ENCODE measurements at regions not wholly inside any gene's neighbourhood (a gene's known extent, or its start where the extent isn't known, plus 50 kb on each side); places are given as distances from the start of the nearest gene placed in this dataset.

- TF ChIP-seq JUND (IDR thresholded peaks at IDR 0.05; ENCODE audit: low read depth): no peak
- no peak for DNase-seq (ENCODE audit: low read depth in 1 of 2, low spot score in 1 of 2)
- in situ Hi-C loops (cut with HindIII; ENCODE audit: low pct_unique_long_range_greater_than_20kb, low sequenced_read_pairs): no loop called here
These were observed 298.5 kb downstream of the BMP7 start for GRCh38 chr20:56967916-56968315.

- in situ Hi-C loops (cut with HindIII; ENCODE audit: low pct_unique_long_range_greater_than_20kb, low sequenced_read_pairs): no loop called here
- no peak for TF ChIP-seq JUND (IDR thresholded peaks at IDR 0.05; ENCODE audit: low read depth)
- no peak for DNase-seq (ENCODE audit: low read depth in 1 of 2, low spot score in 1 of 2)
These were observed 297.9 kb downstream of the BMP7 start for GRCh38 chr20:56968376-56969048.

GRCh38 chr20:56974499-56975250 lies 291.8 kb downstream of the BMP7 start:
- peak; percentile 73 to 94 for DNase-seq (ENCODE audit: low read depth in 1 of 2, low spot score in 1 of 2)
- TF ChIP-seq JUND (IDR thresholded peaks at IDR 0.05; ENCODE audit: low read depth): no peak
- in situ Hi-C loops (cut with HindIII; ENCODE audit: low pct_unique_long_range_greater_than_20kb, low sequenced_read_pairs): no loop called here

- in situ Hi-C loops (cut with HindIII; ENCODE audit: low pct_unique_long_range_greater_than_20kb, low sequenced_read_pairs): no loop called here
- no peak for TF ChIP-seq JUND (IDR thresholded peaks at IDR 0.05; ENCODE audit: low read depth)
- no peak for DNase-seq (ENCODE audit: low read depth in 1 of 2, low spot score in 1 of 2)
These were observed 290.6 kb downstream of the BMP7 start for GRCh38 chr20:56975838-56976237.

- in situ Hi-C loops (cut with HindIII; ENCODE audit: low pct_unique_long_range_greater_than_20kb, low sequenced_read_pairs): no loop called here
- no peak for DNase-seq (ENCODE audit: low read depth in 1 of 2, low spot score in 1 of 2)
- no peak for TF ChIP-seq JUND (IDR thresholded peaks at IDR 0.05; ENCODE audit: low read depth)
These were observed 290.1 kb downstream of the BMP7 start for GRCh38 chr20:56976336-56976735.

- in situ Hi-C loops (cut with HindIII; ENCODE audit: low pct_unique_long_range_greater_than_20kb, low sequenced_read_pairs): no loop called here
- DNase-seq (ENCODE audit: low read depth in 1 of 2, low spot score in 1 of 2): no peak
These were observed 288.0 kb downstream of the BMP7 start for GRCh38 chr20:56978475-56978874.

GRCh38 chr20:56979125-56979524 lies 287.3 kb downstream of the BMP7 start:
- no peak for DNase-seq (ENCODE audit: low read depth in 1 of 2, low spot score in 1 of 2)
- no peak for TF ChIP-seq JUND (IDR thresholded peaks at IDR 0.05; ENCODE audit: low read depth)
- in situ Hi-C loops (cut with HindIII; ENCODE audit: low pct_unique_long_range_greater_than_20kb, low sequenced_read_pairs): no loop called here

More at GRCh38 chr20:56978475-56978874, 288.0 kb downstream of the BMP7 start:
- no peak for TF ChIP-seq JUND (IDR thresholded peaks at IDR 0.05; ENCODE audit: low read depth)

GRCh38 chr20:56981301-56981700 lies 285.1 kb downstream of the BMP7 start:
- no peak for DNase-seq (ENCODE audit: low read depth in 1 of 2, low spot score in 1 of 2)
- TF ChIP-seq JUND (IDR thresholded peaks at IDR 0.05; ENCODE audit: low read depth): no peak
- in situ Hi-C loops (cut with HindIII; ENCODE audit: low pct_unique_long_range_greater_than_20kb, low sequenced_read_pairs): no loop called here

- no peak for TF ChIP-seq JUND (IDR thresholded peaks at IDR 0.05; ENCODE audit: low read depth)
- in situ Hi-C loops (cut with HindIII; ENCODE audit: low pct_unique_long_range_greater_than_20kb, low sequenced_read_pairs): no loop called here
- no peak for DNase-seq (ENCODE audit: low read depth in 1 of 2, low spot score in 1 of 2)
These were observed 282.6 kb downstream of the BMP7 start for GRCh38 chr20:56983813-56984212.

GRCh38 chr20:56985066-56985685 lies 281.3 kb downstream of the BMP7 start:
- in situ Hi-C loops (cut with HindIII; ENCODE audit: low pct_unique_long_range_greater_than_20kb, low sequenced_read_pairs): no loop called here
- DNase-seq (ENCODE audit: low read depth in 1 of 2, low spot score in 1 of 2): no peak
- TF ChIP-seq JUND (IDR thresholded peaks at IDR 0.05; ENCODE audit: low read depth): no peak

- DNase-seq (ENCODE audit: low read depth in 1 of 2, low spot score in 1 of 2): no peak
- in situ Hi-C loops (cut with HindIII; ENCODE audit: low pct_unique_long_range_greater_than_20kb, low sequenced_read_pairs): no loop called here
- TF ChIP-seq JUND (IDR thresholded peaks at IDR 0.05; ENCODE audit: low read depth): no peak
These were observed 280.0 kb downstream of the BMP7 start for GRCh38 chr20:56986476-56986875.

- no peak for DNase-seq (ENCODE audit: low read depth in 1 of 2, low spot score in 1 of 2)
- in situ Hi-C loops (cut with HindIII; ENCODE audit: low pct_unique_long_range_greater_than_20kb, low sequenced_read_pairs): no loop called here
- TF ChIP-seq JUND (IDR thresholded peaks at IDR 0.05; ENCODE audit: low read depth): no peak
These were observed 279.3 kb downstream of the BMP7 start for GRCh38 chr20:56986931-56987720.
